B cell (primary cell): ENCODE measurements at regions not wholly inside any gene's neighbourhood (a gene's known extent, or its start where the extent isn't known, plus 50 kb on each side); places are given as distances from the start of the nearest gene placed in this dataset.

Source experiments
- ATAC-seq: fragments of 200-7000 bp; cut with Tn5 transposase; one replicate; pipeline ENCODE4 v1.10.0; 2021; ENCODE audit warnings: low read depth, mild to moderate bottlenecking, moderate number of reproducible peaks, moderate library complexity
- CTCF ChIA-PET: fragments of 350-600 bp; sonication (Branson Sonifier 250); formaldehyde crosslinking; loops from one replicate; lab custom pipeline; 2021; ENCODE audit warnings: antibody characterized with exemption, inconsistent platforms; lab: Charles Lee
- POLR2A ChIA-PET: fragments of 350-600 bp; sonication (Branson Sonifier 250); formaldehyde crosslinking; loops from one replicate; lab custom pipeline; 2021; ENCODE audit warnings: antibody characterized with exemption; lab: Charles Lee
- DNase-seq: peaks from one replicate; pipeline ENCODE4 v3.0.0; 2013
- H2AFZ ChIP-seq: 2 replicates; pipeline ENCODE4 v1.6.1; 2012; ENCODE audit warnings: mild to moderate bottlenecking, low read depth, low read length; ENCODE audit not compliant: insufficient read depth, poor library complexity, severe bottlenecking
- H3K27ac ChIP-seq, 2 donors: 1 replicate in 1 of 2; 2 replicates in 1 of 2; pipeline ENCODE4 v1.5.1; 2012 to 2013; ENCODE audit warnings: low read length in 2 of 2, mild to moderate bottlenecking in 2 of 2, moderate library complexity in 1 of 2
- H3K27me3 ChIP-seq, 4 experiments: fragments of 200-600 bp in 1 of 4; sonication (generic) in 1 of 4; replicated peaks in 1 of 4; 1 replicate in 2 of 4; 2 replicates in 2 of 4; pipeline versions ENCODE4 v1.6.1 to v1.7.0; 2013 to 2016; ENCODE audit warnings: low read length in 3 of 4, mild to moderate bottlenecking in 2 of 4, mixed read lengths in 1 of 4, moderate library complexity in 1 of 4; ENCODE audit not compliant: insufficient read depth in 4 of 4, control insufficient read depth in 3 of 4; ENCODE audit errors: control extremely low read depth in 1 of 4
- H3K36me3 ChIP-seq, 2 experiments: replicated peaks in 1 of 2; 1 replicate in 1 of 2; 2 replicates in 1 of 2; pipeline versions ENCODE4 v1.6.1 to v1.7.1; 2013; ENCODE audit warnings: low read length in 1 of 2; ENCODE audit not compliant: insufficient read depth in 2 of 2, control insufficient read depth in 1 of 2; ENCODE audit errors: control extremely low read depth in 1 of 2, extremely low read depth in 1 of 2
- H3K4me1 ChIP-seq, 2 donors: fragments of 200-600 bp in 1 of 2; sonication (generic) in 1 of 2; 1 replicate in 1 of 2; 2 replicates in 1 of 2; pipeline versions ENCODE4 v1.5.1 to v1.6.1; 2013 to 2017; ENCODE audit warnings: low read length in 2 of 2; ENCODE audit not compliant: control insufficient read depth in 2 of 2, insufficient read depth in 2 of 2
- H3K4me2 ChIP-seq: replicated peaks from 2 replicates; pipeline ENCODE3; 2012; ENCODE audit warnings: mild to moderate bottlenecking, low read depth, low read length; ENCODE audit not compliant: poor library complexity, severe bottlenecking
- H3K4me3 ChIP-seq, 5 experiments: fragments of 200-600 bp in 1 of 5; sonication (generic) in 1 of 5; 1 replicate in 3 of 5; 2 replicates in 2 of 5; pipeline versions ENCODE4 v1.5.1 to v1.7.0; 2011 to 2016; ENCODE audit warnings: low read length in 4 of 5, mild to moderate bottlenecking in 4 of 5, low read depth in 2 of 5, control low read depth in 1 of 5, moderate library complexity in 1 of 5; ENCODE audit not compliant: insufficient read depth in 1 of 5; ENCODE audit errors: control extremely low read depth in 1 of 5, extremely low read depth in 1 of 5
- H3K79me2 ChIP-seq: fragments of 200-600 bp; sonication (generic); one replicate; pipeline ENCODE4 v1.6.0; 2016; ENCODE audit warnings: low read length; ENCODE audit not compliant: control insufficient read depth, insufficient read depth
- H3K9ac ChIP-seq: fragments of 200-600 bp; sonication (generic); 2 replicates; pipeline ENCODE4 v1.6.1; 2017; ENCODE audit warnings: mild to moderate bottlenecking, low read length, moderate library complexity
- H3K9me3 ChIP-seq, 3 donors: one replicate each; pipeline versions ENCODE4 v1.6.1 to v1.7.1; 2013; ENCODE audit warnings: low read length in 2 of 3; ENCODE audit not compliant: control insufficient read depth in 2 of 3, insufficient read depth in 1 of 3; ENCODE audit errors: control extremely low read depth in 1 of 3
- H4K20me1 ChIP-seq: 2 replicates; pipeline ENCODE4 v1.6.0; 2012; ENCODE audit warnings: mild to moderate bottlenecking, low read length; ENCODE audit not compliant: insufficient read depth, control insufficient read depth, poor library complexity, severe bottlenecking
- H3K27ac Mint-ChIP-seq: one replicate; pipeline ENCODE4 v1.8.0; 2021; ENCODE audit warnings: mixed read lengths
- H3K27me3 Mint-ChIP-seq: one replicate; pipeline ENCODE4 v1.8.0; 2021; ENCODE audit warnings: mixed read lengths
- H3K4me1 Mint-ChIP-seq: one replicate; pipeline ENCODE4 v1.8.0; 2021; ENCODE audit warnings: mixed read lengths
- H3K4me3 Mint-ChIP-seq: one replicate; pipeline ENCODE4 v1.8.0; 2021; ENCODE audit warnings: mixed read lengths
- H3K9me3 Mint-ChIP-seq: one replicate; pipeline ENCODE4 v1.8.0; 2022; ENCODE audit warnings: mixed read lengths; ENCODE audit not compliant: insufficient read depth
- EZH2 ChIP-seq: IDR thresholded peaks from 2 replicates; pipeline ENCODE4 v1.6.1; 2012; ENCODE audit warnings: borderline replicate concordance, low read depth, mild to moderate bottlenecking, moderate library complexity, low read length; ENCODE audit not compliant: insufficient read depth, poor library complexity, severe bottlenecking
- WGBS: methylation state at CpG from one replicate; pipeline ENCODE4 v1.1.5; 2013; ENCODE audit warnings: missing lambda C conversion rate; ENCODE audit not compliant: insufficient coverage; 5-methylcytosine and 5-hydroxymethylcytosine counted together
- intact Hi-C: fragments of 100-400 bp; cut with micrococcal nuclease; formaldehyde crosslinking; loops from one replicate; pipeline ENCODE4 v1.10.0; 2022
- TF ChIP-seq, protein P1 (sequence below): fragments of 200-600 bp; IDR thresholded peaks from one replicate; pipeline ENCODE4 v1.8.0; 2022; ENCODE audit warnings: antibody characterized with exemption, mild to moderate bottlenecking

DNA sequence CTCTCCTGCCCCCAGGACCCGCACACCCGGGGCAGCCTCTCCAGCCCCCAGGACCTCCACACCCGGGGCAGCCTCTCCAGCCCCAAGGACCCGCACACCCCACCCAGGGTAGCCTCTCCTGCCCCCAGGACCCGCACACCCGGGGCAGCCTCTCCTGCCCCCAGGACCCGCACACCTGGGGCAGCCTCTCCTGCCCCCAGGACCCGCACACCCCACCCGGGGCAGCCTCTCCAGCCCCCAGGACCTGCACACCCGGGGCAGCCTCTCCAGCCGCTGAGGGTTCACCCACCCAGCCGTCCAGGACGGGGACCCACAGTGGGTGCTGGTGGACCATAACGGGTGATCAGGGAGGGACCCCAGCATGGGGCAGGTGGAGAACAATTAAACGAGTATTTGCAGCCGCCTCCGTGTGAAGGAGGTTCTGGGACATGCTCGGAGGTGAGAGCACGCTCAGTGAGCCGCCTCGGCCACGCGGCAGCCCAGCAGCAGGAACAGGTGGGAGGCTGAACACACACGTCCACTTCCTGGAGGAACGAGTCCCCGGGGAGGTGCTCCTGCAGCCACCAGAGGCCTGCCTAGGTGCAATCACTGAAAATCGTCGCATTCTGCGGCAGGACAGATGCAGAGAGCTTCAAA lies 107.9 kb downstream of the PDGFA start:
- Histone ChIP-seq H3K27me3 (no peaks in the 10 kb centered on the region), H3K4me3 (no peak overlapping the region), H4K20me1 (no peaks in the 10 kb centered on the region), H3K9me3 (peaks cover 0 to 14% (median 0%) of the 10 kb centered on the region in 3 donors), H2AFZ (no peak overlapping the region), H3K4me2 (no peak overlapping the region), H3K4me1 (peaks cover 0 to 3% of the 10 kb centered on the region in 2 donors), H3K79me2 (no peaks in the 10 kb centered on the region), H3K9ac (no peak overlapping the region), H3K36me3 (no peaks in the 10 kb centered on the region), H3K27ac (no peak overlapping the region)
- Mint-ChIP-seq H3K4me1 (peaks cover 4% of the 10 kb centered on the region), H3K9me3 (no peaks in the 10 kb centered on the region), H3K27ac (no peak overlapping the region), H3K4me3 (no peak overlapping the region), H3K27me3 (peaks cover 5% of the 10 kb centered on the region)
- DNase-seq (no peak), ATAC-seq (no peak)
- intact Hi-C loops, result no loop called here
- WGBS, result 71% methylated on average over 28 of the region's 29 CpGs
- TF ChIP-seq EZH2, result no peak
- TF ChIP-seq, protein P1, sequence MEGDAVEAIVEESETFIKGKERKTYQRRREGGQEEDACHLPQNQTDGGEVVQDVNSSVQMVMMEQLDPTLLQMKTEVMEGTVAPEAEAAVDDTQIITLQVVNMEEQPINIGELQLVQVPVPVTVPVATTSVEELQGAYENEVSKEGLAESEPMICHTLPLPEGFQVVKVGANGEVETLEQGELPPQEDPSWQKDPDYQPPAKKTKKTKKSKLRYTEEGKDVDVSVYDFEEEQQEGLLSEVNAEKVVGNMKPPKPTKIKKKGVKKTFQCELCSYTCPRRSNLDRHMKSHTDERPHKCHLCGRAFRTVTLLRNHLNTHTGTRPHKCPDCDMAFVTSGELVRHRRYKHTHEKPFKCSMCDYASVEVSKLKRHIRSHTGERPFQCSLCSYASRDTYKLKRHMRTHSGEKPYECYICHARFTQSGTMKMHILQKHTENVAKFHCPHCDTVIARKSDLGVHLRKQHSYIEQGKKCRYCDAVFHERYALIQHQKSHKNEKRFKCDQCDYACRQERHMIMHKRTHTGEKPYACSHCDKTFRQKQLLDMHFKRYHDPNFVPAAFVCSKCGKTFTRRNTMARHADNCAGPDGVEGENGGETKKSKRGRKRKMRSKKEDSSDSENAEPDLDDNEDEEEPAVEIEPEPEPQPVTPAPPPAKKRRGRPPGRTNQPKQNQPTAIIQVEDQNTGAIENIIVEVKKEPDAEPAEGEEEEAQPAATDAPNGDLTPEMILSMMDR, result no peak
- CTCF ChIA-PET, result no interaction called here
- POLR2A ChIA-PET, result interaction anchor here (0.6 kb wide), 1 partner anchor 38 kb away, joined by 3 read pairs; no protein-coding TSS in a partner anchor

DNA sequence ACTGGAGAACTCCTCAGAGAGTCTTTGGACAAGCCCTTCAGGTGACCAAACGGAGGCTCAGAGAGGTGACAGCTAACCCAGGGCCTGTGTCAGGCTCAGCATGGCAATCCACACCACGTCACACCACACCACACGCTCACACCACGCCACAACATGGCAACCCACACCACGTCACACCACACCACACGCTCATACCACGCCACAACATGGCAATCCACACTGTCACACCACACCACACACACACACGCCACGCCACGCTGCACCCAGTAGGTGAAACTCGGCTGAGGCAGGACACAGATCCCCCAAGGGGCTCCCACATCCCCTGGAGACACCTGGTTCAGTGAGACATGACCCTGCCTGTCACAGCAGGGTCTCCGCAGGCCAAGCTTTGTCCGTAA lies 107.3 kb downstream of the PDGFA start:
- no peak for TF ChIP-seq EZH2
- TF ChIP-seq, protein P1, result no peak
- Histone ChIP-seq H3K79me2 (no peaks in the 10 kb centered on the region), H3K27me3 (no peaks in the 10 kb centered on the region), H3K27ac (no peak overlapping the region), H3K4me2 (no peak overlapping the region), H3K9me3 (peaks cover 0 to 19% (median 0%) of the 10 kb centered on the region in 3 donors), H4K20me1 (no peaks in the 10 kb centered on the region), H3K36me3 (no peaks in the 10 kb centered on the region), H3K4me1 (peaks cover 0 to 3% of the 10 kb centered on the region in 2 donors), H2AFZ (no peak overlapping the region), H3K9ac (no peak overlapping the region), H3K4me3 (no peak overlapping the region)
- DNase-seq (no peak), ATAC-seq (no peak)
- ChIA-PET POLR2A (interaction anchor here (0.6 kb wide), 1 partner anchor 39 kb away, joined by 3 read pairs; no protein-coding TSS in a partner anchor), CTCF (no interaction called here)
- intact Hi-C loops, result no loop called here
- peaks cover 5% of the 10 kb centered on the region for H3K27me3 Mint-ChIP-seq
- H3K4me3 Mint-ChIP-seq, result peak overlapping the region; percentile 16
- peak overlapping the region; percentile 41 for H3K27ac Mint-ChIP-seq
- peaks cover 4% of the 10 kb centered on the region for H3K4me1 Mint-ChIP-seq
- H3K9me3 Mint-ChIP-seq, result no peaks in the 10 kb centered on the region
- WGBS, result 71% methylated on average over 13 of the region's 13 CpGs
